K562 (cell line): ENCODE measurements at regions not wholly inside any gene's neighbourhood (a gene's known extent, or its start where the extent isn't known, plus 50 kb on each side); places are given as distances from the start of the nearest gene placed in this dataset.

Experiments
- ATAC-seq: fragments of 200-7000 bp; cut with Tn5 transposase; 3 replicates; pipeline ENCODE4 v1.9.1; 2020; ENCODE audit warnings: moderate library complexity
- BruUV-seq: library from RNA; stranded (reverse); fragments of 400-500 nt; replicated peaks from 2 replicates; lab custom pipeline; 2021; lab: Mats Ljungman, UMichigan
- CTCF ChIA-PET: fragments of 300-600 bp; formaldehyde crosslinking; extraction: SDS; loops from one replicate; lab custom pipeline; 2021; ENCODE audit warnings: low intra/inter-chr PET ratio; lab: Yijun Ruan, JAX
- POLR2A ChIA-PET: fragments of 300-600, 350-650 bp; sonication (Branson Sonifier 250); formaldehyde crosslinking; extraction: SDS; loops from one replicate; lab custom pipeline; 2021; ENCODE audit warnings: antibody characterized with exemption, inconsistent platforms; lab: Yijun Ruan, JAX
- DNase-seq, 4 experiments: peaks; one replicate each; pipeline versions ENCODE4 v3.0.0 to v3.0.0-alpha.2; 2011 to 2018; ENCODE audit warnings: low spot score in 3 of 4, mixed read lengths in 3 of 4; ENCODE audit errors: extremely low read depth in 1 of 4
- FAIRE-seq: peaks from 2 replicates; lab custom pipeline; 2011; peaks lifted over from hg19 to GRCh38; lab: Jason Lieb, UNC
- H2AFZ ChIP-seq: 2 replicates; pipeline ENCODE4 v1.6.0; 2011; ENCODE audit warnings: low read depth, low read length, control low read depth, inconsistent platforms
- H3K27ac ChIP-seq: fragments of 200-600 bp; 3 replicates; pipeline ENCODE4 v1.8.0; 2011; ENCODE audit warnings: low read depth, mild to moderate bottlenecking, control low read depth, inconsistent platforms, low read length, moderate library complexity, mixed read lengths; ENCODE audit errors: extremely low read depth
- H3K27me3 ChIP-seq, 2 experiments: fragments of 300-600 bp in 1 of 2; 2 replicates in 1 of 2; 3 replicates in 1 of 2; pipeline versions ENCODE4 v1.6.0 to v1.8.0; 2011; ENCODE audit warnings: inconsistent platforms in 2 of 2, low read length in 2 of 2, mild to moderate bottlenecking in 1 of 2, mixed read lengths in 1 of 2, moderate library complexity in 1 of 2; ENCODE audit not compliant: control insufficient read depth in 2 of 2, insufficient read depth in 2 of 2
- H3K36me3 ChIP-seq: fragments of 300-600 bp; 3 replicates; pipeline ENCODE4 v1.8.0; 2011; ENCODE audit warnings: mild to moderate bottlenecking, low read length, inconsistent platforms; ENCODE audit not compliant: control insufficient read depth, insufficient read depth
- H3K4me1 ChIP-seq, 2 experiments: fragments of 200-600 bp in 1 of 2; replicated peaks in 1 of 2; 2 replicates in 1 of 2; 3 replicates in 1 of 2; pipeline versions ENCODE4 v1.5.1 to v1.8.0; 2011; ENCODE audit warnings: inconsistent platforms in 2 of 2, low read length in 2 of 2, mild to moderate bottlenecking in 1 of 2, mixed read lengths in 1 of 2, moderate library complexity in 1 of 2; ENCODE audit not compliant: control insufficient read depth in 2 of 2, insufficient read depth in 2 of 2
- H3K4me2 ChIP-seq: 2 replicates; pipeline ENCODE4 v1.6.1; 2011; ENCODE audit warnings: low read length, control low read depth, inconsistent platforms, mixed read lengths; ENCODE audit not compliant: insufficient read depth
- H3K4me3 ChIP-seq: fragments of 200-600 bp; sonication (generic), shearing (Covaris generic); 2 replicates; pipeline ENCODE4 v1.5.1; 2016; ENCODE audit warnings: control low read depth, inconsistent platforms
- H3K79me2 ChIP-seq: fragments of 200-600 bp; 3 replicates; pipeline ENCODE4 v1.8.0; 2011; ENCODE audit warnings: low read length, inconsistent platforms; ENCODE audit not compliant: control insufficient read depth, insufficient read depth
- H3K9ac ChIP-seq, 2 experiments: 2 replicates each; pipeline versions ENCODE4 v1.6.0 to v1.6.1; 2011; ENCODE audit warnings: low read depth in 2 of 2, low read length in 2 of 2, control low read depth in 1 of 2, inconsistent platforms in 1 of 2, mild to moderate bottlenecking in 1 of 2, mixed read lengths in 1 of 2; ENCODE audit not compliant: insufficient read depth in 1 of 2
- H3K9me1 ChIP-seq: one replicate; pipeline ENCODE4 v1.6.0; 2011; ENCODE audit warnings: inconsistent platforms, mild to moderate bottlenecking, low read length, moderate library complexity; ENCODE audit not compliant: control insufficient read depth, insufficient read depth
- H3K9me3 ChIP-seq: replicated peaks from 2 replicates; pipeline ENCODE4 v1.5.1; 2011; ENCODE audit warnings: low read depth, low read length, inconsistent platforms; ENCODE audit not compliant: control insufficient read depth, insufficient read depth
- H4K20me1 ChIP-seq: replicated peaks from 2 replicates; pipeline ENCODE4 v1.6.1; 2011; ENCODE audit warnings: low read length, inconsistent platforms, mixed read lengths; ENCODE audit not compliant: control insufficient read depth, insufficient read depth
- CC2D1A ChIP-seq: fragments of 450-650 bp; IDR thresholded peaks from 2 replicates; pipeline ENCODE4 v1.6.1; 2017; ENCODE audit warnings: mild to moderate bottlenecking
- HDAC6 ChIP-seq: IDR thresholded peaks from 2 replicates; pipeline ENCODE4 v1.6.1; 2012; ENCODE audit warnings: low read depth, mild to moderate bottlenecking, control low read depth, inconsistent platforms, low read length, moderate library complexity
- PTBP1 ChIP-seq: fragments of 200-400 bp; formaldehyde crosslinking; IDR thresholded peaks from 2 replicates; pipeline ENCODE4 v1.6.1; 2017; ENCODE audit warnings: low read depth, low read length
- PTTG1 ChIP-seq: fragments of 450-650 bp; IDR thresholded peaks from 2 replicates; pipeline ENCODE4 v1.6.1; 2016; ENCODE audit warnings: low read depth, mild to moderate bottlenecking, missing genetic modification characterization, missing compliant biosample characterization
- ZNF174 ChIP-seq: fragments of 250-450 bp; sonication (Bioruptor Pico); IDR thresholded peaks from 2 replicates; pipeline ENCODE4 v1.4.0; 2020; ENCODE audit warnings: mild to moderate bottlenecking
- ZNF445 ChIP-seq: fragments of 250-450 bp; sonication (Bioruptor Pico); IDR thresholded peaks from 2 replicates; pipeline ENCODE4 v1.4.0; 2020; ENCODE audit warnings: low read depth, mild to moderate bottlenecking, moderate library complexity
- WGBS: fragments of 100-300 bp; shearing (Covaris generic); methylation state at CpG from one replicate; pipeline ENCODE4 v1.1.6; 2016; ENCODE audit warnings: low coverage, mixed read lengths; ENCODE audit not compliant: insufficient coverage; ENCODE audit errors: missing lambda C conversion rate; 5-methylcytosine and 5-hydroxymethylcytosine counted together
- in situ Hi-C: fragments of 300-500 bp; cut with MboI; formaldehyde crosslinking; loops from 4 replicates; pipeline ENCODE4 v1.15.0; 2018; ENCODE audit warnings: inconsistent platforms, mixed read lengths
- intact Hi-C: fragments of 100-400 bp; cut with micrococcal nuclease; formaldehyde crosslinking; loops from 2 replicates; pipeline ENCODE4 v1.14.2; 2022
- TF ChIP-seq, protein P1 (sequence below): fragments of 250-450 bp; sonication (Bioruptor Pico); IDR thresholded peaks from 2 replicates; pipeline ENCODE4 v1.5.1; 2021; ENCODE audit warnings: mild to moderate bottlenecking

DNA sequence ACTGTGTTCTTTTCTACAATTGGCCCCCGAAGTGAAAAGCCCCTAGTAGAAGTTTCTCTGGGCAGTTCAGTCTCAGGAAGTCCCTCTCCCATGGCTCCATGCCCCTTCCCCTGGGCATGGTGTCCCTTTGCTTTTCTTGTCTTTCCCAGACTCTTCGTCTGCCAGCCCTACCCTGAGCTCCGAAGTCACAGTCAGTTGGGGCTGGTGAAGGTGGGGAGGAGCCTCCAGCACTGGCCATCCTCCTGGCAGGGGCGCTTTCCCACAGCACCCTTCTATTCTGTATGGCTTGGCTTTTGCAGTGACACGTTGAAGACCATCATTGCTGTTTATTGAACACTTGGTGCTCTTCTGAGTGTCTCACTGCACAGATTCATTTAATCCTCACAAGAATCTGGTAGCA is 195.1 kb upstream of the CADM1 start:
- Histone ChIP-seq H3K79me2 (no peaks in the 10 kb centered on the region), H3K27me3 (no peaks in the 10 kb centered on the region; a peak in 1 of 5 replicates), H3K4me2 (no peak overlapping the region), H3K9ac (no peak overlapping the region), H3K9me1 (no peaks in the 10 kb centered on the region), H3K27ac (no peak overlapping the region), H4K20me1 (no peaks in the 10 kb centered on the region), H2AFZ (no peak overlapping the region), H3K36me3 (no peaks in the 10 kb centered on the region), H3K4me3 (no peak overlapping the region), H3K9me3 (no peaks in the 10 kb centered on the region), H3K4me1 (no peaks in the 10 kb centered on the region; a peak in 1 of 5 replicates)
- TF ChIP-seq HDAC6, result no peak
- TF ChIP-seq CC2D1A, result no peak
- TF ChIP-seq PTTG1, result no peak
- no peak for TF ChIP-seq ZNF174 (CRISPR knock-in tag)
- TF ChIP-seq, protein P1, sequence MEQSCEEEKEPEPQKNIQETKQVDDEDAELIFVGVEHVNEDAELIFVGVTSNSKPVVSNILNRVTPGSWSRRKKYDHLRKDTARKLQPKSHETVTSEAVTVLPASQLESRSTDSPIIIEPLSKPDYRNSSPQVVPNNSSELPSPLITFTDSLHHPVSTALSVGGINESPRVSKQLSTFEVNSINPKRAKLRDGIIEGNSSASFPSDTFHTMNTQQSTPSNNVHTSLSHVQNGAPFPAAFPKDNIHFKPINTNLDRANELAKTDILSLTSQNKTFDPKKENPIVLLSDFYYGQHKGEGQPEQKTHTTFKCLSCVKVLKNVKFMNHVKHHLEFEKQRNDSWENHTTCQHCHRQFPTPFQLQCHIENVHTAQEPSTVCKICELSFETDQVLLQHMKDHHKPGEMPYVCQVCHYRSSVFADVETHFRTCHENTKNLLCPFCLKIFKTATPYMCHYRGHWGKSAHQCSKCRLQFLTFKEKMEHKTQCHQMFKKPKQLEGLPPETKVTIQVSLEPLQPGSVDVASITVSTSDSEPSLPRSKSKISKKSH (CRISPR knock-in tag), result no peak
- no peak for TF ChIP-seq ZNF445 (CRISPR knock-in tag)
- TF ChIP-seq PTBP1, result no peak
- in situ Hi-C loops, result no loop called here
- POLR2A ChIA-PET, result no interaction called here
- ATAC-seq, result no peak
- no peak for DNase-seq
- intact Hi-C loops, result no loop called here
- CTCF ChIA-PET, result no interaction called here
- no peak for FAIRE-seq
- no TSS peak for BruUV-seq
- WGBS, result 0% methylated on average over 5 of the region's 5 CpGs
